Kidney (tissue), 13 donors: ENCODE measurements at regions not wholly inside any gene's neighbourhood (a gene's known extent, or its start where the extent isn't known, plus 50 kb on each side); places are given as distances from the start of the nearest gene placed in this dataset.

Source experiments
- DNase-seq, 5 donors: peaks; one replicate each; pipeline ENCODE4 v3.0.0-alpha.2; 2013 to 2020
- FAIRE-seq: peaks from 2 replicates; lab custom pipeline; 2012; peaks lifted over from hg19 to GRCh38; lab: Jason Lieb, UNC
- H3K27ac ChIP-seq, 2 donors: one replicate each; pipeline ENCODE4 v1.7.0; 2013; ENCODE audit warnings: low read depth in 2 of 2, low read length in 2 of 2, inconsistent platforms in 1 of 2
- H3K27me3 ChIP-seq: one replicate; pipeline ENCODE4 v1.7.1; 2013; ENCODE audit warnings: low read length, inconsistent platforms; ENCODE audit not compliant: control insufficient read depth, insufficient read depth
- H3K36me3 ChIP-seq, 3 donors: one replicate each; pipeline versions ENCODE4 v1.7.0 to v1.7.1; 2013; ENCODE audit warnings: low read length in 3 of 3, control low read depth in 1 of 3, inconsistent platforms in 1 of 3; ENCODE audit not compliant: insufficient read depth in 3 of 3, control insufficient read depth in 2 of 3
- H3K4me1 ChIP-seq, 3 donors: one replicate each; pipeline versions ENCODE4 v1.7.0 to v1.7.1; 2013; ENCODE audit warnings: low read length in 3 of 3, inconsistent platforms in 1 of 3, low read depth in 1 of 3; ENCODE audit not compliant: control insufficient read depth in 2 of 3, insufficient read depth in 2 of 3
- H3K4me3 ChIP-seq, 3 donors: one replicate each; pipeline versions ENCODE4 v1.7.0 to v1.8.1; 2013; ENCODE audit warnings: low read length in 3 of 3, control low read depth in 1 of 3, inconsistent platforms in 1 of 3
- H3K9ac ChIP-seq, 3 donors: one replicate each; pipeline versions ENCODE4 v1.7.0 to v1.7.1; 2013; ENCODE audit warnings: low read length in 3 of 3, control low read depth in 1 of 3, inconsistent platforms in 1 of 3
- H3K9me3 ChIP-seq, 3 donors: one replicate each; pipeline versions ENCODE4 v1.7.0 to v1.7.1; 2013; ENCODE audit warnings: low read length in 3 of 3, control low read depth in 1 of 3, inconsistent platforms in 1 of 3; ENCODE audit not compliant: control insufficient read depth in 2 of 3, insufficient read depth in 1 of 3
- CTCF ChIP-seq: IDR thresholded peaks from 3 replicates; pipeline ENCODE4 v1.5.1; 2012; ENCODE audit warnings: mild to moderate bottlenecking, moderate library complexity, borderline replicate concordance; ENCODE audit not compliant: insufficient read depth; ENCODE audit errors: extremely low read depth
- intact Hi-C: fragments of 100-400 bp; cut with DNase I; formaldehyde crosslinking; loops from one replicate; pipeline ENCODE4 v1.11.1; 2022
- donor health status: control.
- donor health status: control.
- donor health status: control.
- donor health status: control.
- donor health status: control.
- donor health status: DM: yes; HTN: yes; CAD: no.
- donor health status: Normal renal cell carcinoma (clear cell type).

GRCh38 chr10:121690152-121690848, 92.1 kb upstream of the FGFR2 start:
- DNase-seq (peak in 3 of 5 donors; percentile 53 to 86 (median 84)), FAIRE-seq (peak; percentile 72)
- H3K4me1 ChIP-seq: peaks cover 0 to 3% (median 0%) of the 10 kb centered on the region in 3 donors
- H3K27me3 ChIP-seq: no peaks in the 10 kb centered on the region
- TF ChIP-seq CTCF: no peak
- no peak overlapping the region for H3K27ac ChIP-seq
- no peaks in the 10 kb centered on the region for H3K9me3 ChIP-seq
- intact Hi-C loops: no loop called here
- no peak overlapping the region for H3K9ac ChIP-seq
- no peaks in the 10 kb centered on the region for H3K36me3 ChIP-seq
- no peak overlapping the region for H3K4me3 ChIP-seq

DNA sequence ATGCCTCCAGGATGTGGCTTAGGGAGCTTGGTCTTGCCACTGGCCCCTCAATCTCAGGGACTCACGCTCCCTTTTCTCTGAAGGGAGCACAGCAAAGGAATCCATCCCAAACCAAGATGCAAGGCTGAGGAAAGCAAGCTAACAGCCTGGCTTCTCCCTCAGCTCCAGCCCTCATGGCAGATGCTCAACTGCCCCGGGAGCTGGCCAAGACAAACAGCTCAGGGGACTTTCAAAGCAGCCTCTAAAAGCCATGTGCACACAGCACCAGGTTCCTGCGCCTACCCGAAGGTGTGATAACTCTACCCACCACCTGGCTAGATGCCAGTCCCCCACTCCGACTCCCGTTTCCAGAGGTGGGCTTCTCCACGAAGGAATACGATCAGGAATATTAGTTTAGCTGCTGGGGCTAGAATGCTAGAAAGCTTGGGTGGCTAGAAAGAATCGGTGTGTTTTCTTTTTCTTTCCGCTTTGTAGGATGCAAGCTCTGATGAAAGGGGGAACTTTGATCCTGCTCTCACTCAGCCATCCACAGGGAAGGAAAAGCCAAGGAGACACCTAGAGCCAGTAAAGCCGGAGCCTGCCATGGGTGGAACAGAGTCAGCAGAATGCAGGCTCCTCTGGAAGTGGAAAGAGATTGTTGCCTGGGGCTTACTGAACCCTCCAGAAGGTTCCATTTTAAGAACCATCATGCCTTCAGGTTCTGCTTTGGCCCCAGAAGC, 89.0 kb upstream of the FGFR2 start:
- Histone ChIP-seq H3K4me3 (no peak overlapping the region), H3K36me3 (no peaks in the 10 kb centered on the region), H3K9me3 (no peaks in the 10 kb centered on the region), H3K27me3 (no peaks in the 10 kb centered on the region), H3K9ac (no peak overlapping the region), H3K4me1 (peaks cover 0 to 7% (median 3%) of the 10 kb centered on the region in 3 donors), H3K27ac (no peak overlapping the region)
- intact Hi-C loops: no loop called here
- DNase-seq (peak in 1 of 5 donors; percentile 29), FAIRE-seq (no peak)
- no peak for TF ChIP-seq CTCF

GRCh38 chr10:121684276-121684675, 86.0 kb upstream of the FGFR2 start:
- FAIRE-seq: no peak
- no peaks in the 10 kb centered on the region for H3K27me3 ChIP-seq
- no peak overlapping the region for H3K4me3 ChIP-seq
- H3K4me1 ChIP-seq: peaks cover 0 to 7% (median 0%) of the 10 kb centered on the region in 3 donors
- intact Hi-C loops: no loop called here
- DNase-seq: no peak
- TF ChIP-seq CTCF: no peak
- H3K27ac ChIP-seq: no peak overlapping the region
- H3K36me3 ChIP-seq: no peaks in the 10 kb centered on the region
- H3K9me3 ChIP-seq: no peaks in the 10 kb centered on the region
- no peak overlapping the region for H3K9ac ChIP-seq
